Duodenal mucosa (tissue), 2 donors: ENCODE measurements at regions not wholly inside any gene's neighbourhood (a gene's known extent, or its start where the extent isn't known, plus 50 kb on each side); places are given as distances from the start of the nearest gene placed in this dataset.
"Not testable (repeated sequence)": the region's sequence is repeated elsewhere in the genome, so short reads cannot be mapped to it uniquely, and the experiment has no call there.

ENCODE experiments used
- H3K27ac ChIP-seq: one replicate; pipeline ENCODE4 v1.7.0; 2013; ENCODE audit warnings: low read depth, low read length
- H3K27me3 ChIP-seq, 2 donors: one replicate each; pipeline ENCODE4 v1.7.0; 2013; ENCODE audit warnings: low read length in 2 of 2, control low read depth in 1 of 2; ENCODE audit not compliant: insufficient read depth in 2 of 2, control insufficient read depth in 1 of 2
- H3K36me3 ChIP-seq, 2 donors: one replicate each; pipeline ENCODE4 v1.7.0; 2013; ENCODE audit warnings: low read length in 2 of 2, control low read depth in 1 of 2; ENCODE audit not compliant: insufficient read depth in 2 of 2, control insufficient read depth in 1 of 2
- H3K4me1 ChIP-seq, 2 donors: one replicate each; pipeline ENCODE4 v1.7.0; 2013; ENCODE audit warnings: low read length in 2 of 2, control low read depth in 1 of 2; ENCODE audit not compliant: insufficient read depth in 2 of 2, control insufficient read depth in 1 of 2
- H3K4me3 ChIP-seq, 2 donors: one replicate each; pipeline ENCODE4 v1.7.0; 2013; ENCODE audit warnings: low read length in 2 of 2, low read depth in 1 of 2
- H3K9ac ChIP-seq, 2 donors: one replicate each; pipeline ENCODE4 v1.7.0; 2013; ENCODE audit warnings: low read length in 2 of 2, low read depth in 1 of 2
- H3K9me3 ChIP-seq, 2 donors: one replicate each; pipeline ENCODE4 v1.7.0; 2013; ENCODE audit warnings: low read length in 2 of 2, control low read depth in 1 of 2; ENCODE audit not compliant: control insufficient read depth in 1 of 2

DNA sequence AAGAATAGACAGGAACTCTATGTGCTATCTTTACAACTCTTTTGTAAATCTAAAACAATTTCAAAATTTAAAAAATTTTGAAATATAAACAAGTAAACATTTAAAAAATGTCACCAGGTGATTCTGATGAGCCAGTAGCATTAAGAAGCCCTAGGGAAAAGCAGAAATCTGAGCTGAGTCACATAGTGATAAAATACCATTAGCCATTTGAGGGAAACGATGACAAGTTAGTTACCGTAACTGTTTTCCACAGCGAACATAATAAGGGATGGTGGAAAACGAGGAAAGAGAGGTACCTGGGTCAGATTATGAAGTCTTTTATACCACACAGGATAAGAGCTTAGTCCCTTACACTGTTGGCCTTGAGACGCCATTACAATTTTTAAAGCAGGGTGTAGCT lies 55.5 kb downstream of the PRR15 start:
- Histone ChIP-seq H3K9ac (no peak overlapping the region), H3K4me3 (no peak overlapping the region), H3K27me3 (no peaks in the 10 kb centered on the region), H3K27ac (no peak overlapping the region), H3K36me3 (no peaks in the 10 kb centered on the region), H3K9me3 (no peaks in the 10 kb centered on the region), H3K4me1 (no peaks in the 10 kb centered on the region)

DNA sequence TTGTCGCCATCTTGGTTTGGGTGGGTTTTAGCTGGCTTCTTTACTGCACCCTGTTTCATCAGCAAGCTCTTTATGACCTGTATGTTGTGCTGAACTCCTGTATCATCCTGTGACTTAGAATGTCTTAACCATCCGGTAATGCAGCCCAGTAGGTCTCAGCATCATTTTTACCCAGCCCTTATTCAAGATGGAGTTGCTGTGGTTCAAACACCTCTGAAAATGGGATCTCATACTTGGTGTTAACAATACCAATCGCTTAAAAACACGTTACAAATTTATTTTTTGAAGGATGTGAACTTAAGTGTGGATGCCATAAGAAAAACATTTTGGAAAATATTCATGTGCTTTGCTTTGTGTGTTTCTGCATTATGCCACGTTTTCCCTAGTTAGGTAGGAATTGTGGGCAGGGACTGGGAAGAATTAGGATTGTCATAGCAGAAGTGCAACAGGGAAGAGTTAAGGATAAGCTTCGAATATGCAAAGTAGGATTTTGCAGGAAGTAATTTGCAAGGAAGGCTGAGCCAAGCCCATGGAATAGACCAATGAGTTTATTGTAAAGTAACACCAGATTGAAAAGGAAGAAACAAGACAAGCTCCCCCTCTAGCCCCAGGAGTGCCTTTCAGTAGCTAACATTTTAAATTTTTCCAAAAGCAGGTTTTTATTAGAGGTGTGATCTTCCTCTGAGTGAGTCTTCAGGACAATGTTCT lies 56.4 kb downstream of the PRR15 start:
- Histone ChIP-seq H3K4me1 (no peaks in the 10 kb centered on the region), H3K36me3 (no peaks in the 10 kb centered on the region), H3K27me3 (no peaks in the 10 kb centered on the region), H3K9me3 (no peaks in the 10 kb centered on the region), H3K27ac (no peak overlapping the region), H3K4me3 (no peak overlapping the region), H3K9ac (no peak overlapping the region)

DNA sequence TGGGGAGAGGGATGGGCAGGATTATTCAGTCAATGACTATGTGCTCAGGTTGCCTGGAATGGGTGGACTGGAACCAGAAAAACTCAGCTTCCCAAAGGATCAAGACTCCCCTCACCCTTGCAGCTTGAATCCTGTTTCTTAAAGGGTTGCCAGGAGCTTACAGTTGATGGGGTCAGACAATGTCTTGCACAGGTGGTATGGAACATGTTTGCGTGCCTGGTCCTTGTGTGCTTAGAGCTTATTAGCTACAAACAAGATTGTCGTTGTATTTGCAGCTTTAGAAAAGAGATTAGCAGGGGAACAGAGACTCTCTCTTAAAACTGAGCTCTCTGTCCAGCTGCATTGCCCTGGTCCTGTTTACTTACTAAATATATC lies 56.9 kb downstream of the PRR15 start:
- no peaks in the 10 kb centered on the region for H3K9me3 ChIP-seq
- H3K36me3 ChIP-seq, result no peaks in the 10 kb centered on the region
- H3K27me3 ChIP-seq, result no peaks in the 10 kb centered on the region
- no peaks in the 10 kb centered on the region for H3K4me1 ChIP-seq
- H3K9ac ChIP-seq, result no peak overlapping the region
- no peak overlapping the region for H3K27ac ChIP-seq
- H3K4me3 ChIP-seq, result no peak overlapping the region

DNA sequence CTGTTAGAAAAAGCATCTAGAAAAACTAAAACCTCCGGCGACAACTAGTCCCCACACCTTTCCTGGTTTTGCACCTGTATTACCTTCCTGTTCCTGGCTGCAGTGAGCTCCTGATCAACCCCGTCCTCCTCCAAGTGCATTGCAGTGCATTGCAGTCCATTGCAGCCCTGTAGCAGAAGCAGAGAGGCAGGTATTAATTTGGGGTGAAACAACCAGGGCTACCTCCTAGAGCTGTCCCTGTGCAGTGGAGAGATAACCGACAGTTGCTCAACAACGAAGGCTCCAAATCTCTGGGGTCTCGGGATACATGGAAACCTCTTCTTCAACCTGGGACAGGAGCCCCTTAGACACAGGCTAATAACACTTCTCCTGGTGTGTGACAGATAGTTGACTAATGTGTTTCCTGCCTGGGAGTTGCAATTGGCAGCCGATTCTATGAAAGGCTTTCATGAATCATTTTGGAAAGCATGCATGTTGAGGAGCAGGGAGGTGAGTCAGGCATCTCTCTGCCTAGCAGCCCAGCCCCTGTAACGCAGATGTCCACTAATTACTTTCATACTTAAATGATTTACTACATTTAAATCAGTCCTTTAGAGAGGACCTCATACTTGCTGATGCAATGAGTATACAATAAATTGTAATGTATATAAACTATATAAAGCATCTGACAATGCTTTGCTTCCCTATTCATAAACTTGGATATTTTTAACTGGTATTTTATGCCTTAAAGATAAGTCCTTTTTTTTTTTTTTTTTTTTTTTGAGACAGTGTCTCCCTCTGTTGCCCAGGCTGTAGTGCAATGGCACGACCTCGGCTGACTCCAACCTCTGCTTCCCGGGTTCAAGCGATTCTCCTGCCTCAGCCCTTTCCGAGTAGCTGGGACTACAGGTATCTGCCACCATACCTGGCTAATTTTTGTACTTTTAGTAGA lies 59.0 kb downstream of the PRR15 start:
- H3K9me3 ChIP-seq, result no peaks in the 10 kb centered on the region
- no peaks in the 10 kb centered on the region for H3K4me1 ChIP-seq
- H3K4me3 ChIP-seq, result no peak overlapping the region
- no peaks in the 10 kb centered on the region for H3K36me3 ChIP-seq
- H3K27me3 ChIP-seq, result no peaks in the 10 kb centered on the region
- H3K9ac ChIP-seq, result no peak overlapping the region
- no peak overlapping the region for H3K27ac ChIP-seq

DNA sequence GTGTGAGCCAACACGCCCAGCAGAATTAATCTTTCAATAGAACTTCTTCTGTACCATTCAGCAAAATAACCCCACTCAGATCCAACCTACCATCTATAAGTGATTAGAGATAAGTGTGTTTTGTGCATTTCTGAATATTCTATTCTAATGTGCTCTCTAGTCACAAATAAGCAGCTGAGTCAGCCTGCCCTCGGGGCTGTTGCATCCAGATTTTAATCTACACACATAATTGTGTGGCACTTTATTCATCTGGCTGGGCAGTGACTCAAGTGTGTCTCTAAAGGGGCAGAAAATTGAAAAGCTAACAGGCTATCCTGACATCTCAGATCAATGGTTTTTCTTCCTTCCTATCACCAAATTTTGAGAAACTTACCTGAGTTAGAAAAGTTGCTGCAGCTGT lies 60.3 kb downstream of the PRR15 start:
- Histone ChIP-seq H3K9me3 (no peaks in the 10 kb centered on the region), H3K27me3 (no peaks in the 10 kb centered on the region), H3K9ac (no peak overlapping the region), H3K4me1 (no peaks in the 10 kb centered on the region), H3K36me3 (no peaks in the 10 kb centered on the region), H3K4me3 (no peak overlapping the region), H3K27ac (no peak overlapping the region)

DNA sequence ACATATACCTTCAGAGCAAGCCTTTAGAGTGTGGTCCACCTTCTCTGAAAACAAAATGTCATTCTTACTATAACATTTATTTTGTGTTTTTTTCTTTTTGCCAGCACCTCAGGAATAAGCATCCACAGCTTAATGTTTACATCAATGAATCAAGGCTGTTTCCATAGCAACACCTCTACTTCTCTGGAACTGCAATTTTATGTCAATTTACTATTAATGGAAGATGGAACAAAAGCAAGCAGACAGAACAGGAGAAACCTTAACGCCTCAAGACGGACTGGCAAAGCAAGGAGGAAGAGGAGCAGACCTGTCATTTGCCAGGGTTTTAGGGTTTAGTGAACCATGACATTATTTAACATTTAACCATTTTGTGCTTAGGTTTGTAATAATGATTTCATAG lies 63.1 kb downstream of the PRR15 start:
- Histone ChIP-seq H3K27ac (no peak overlapping the region), H3K4me3 (no peak overlapping the region), H3K9me3 (no peaks in the 10 kb centered on the region), H3K27me3 (no peaks in the 10 kb centered on the region), H3K9ac (no peak overlapping the region), H3K4me1 (no peaks in the 10 kb centered on the region), H3K36me3 (no peaks in the 10 kb centered on the region)

DNA sequence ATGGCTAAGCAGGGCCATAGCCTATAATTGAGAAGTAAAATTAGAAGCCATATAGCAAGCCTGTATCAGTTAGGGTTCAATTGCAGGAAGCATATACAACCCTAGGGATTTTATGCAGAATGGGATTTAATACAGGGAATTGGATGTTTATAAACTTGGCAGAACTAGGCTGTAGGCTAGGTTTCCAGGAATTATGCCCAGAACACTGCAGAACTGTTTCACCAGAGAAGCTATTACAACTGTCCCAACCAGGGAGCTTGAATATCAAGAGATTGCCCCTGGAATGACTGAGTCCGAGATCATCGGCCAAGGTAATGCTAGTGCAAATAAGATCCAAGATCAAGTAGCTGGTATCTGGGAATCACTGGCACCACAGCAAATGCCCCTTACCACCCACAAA lies 64.0 kb downstream of the PRR15 start:
- Histone ChIP-seq H3K9me3 (no peaks in the 10 kb centered on the region), H3K27me3 (no peaks in the 10 kb centered on the region), H3K4me1 (no peaks in the 10 kb centered on the region), H3K36me3 (no peaks in the 10 kb centered on the region), H3K4me3 (no peak overlapping the region), H3K9ac (no peak overlapping the region), H3K27ac (no peak overlapping the region)

DNA sequence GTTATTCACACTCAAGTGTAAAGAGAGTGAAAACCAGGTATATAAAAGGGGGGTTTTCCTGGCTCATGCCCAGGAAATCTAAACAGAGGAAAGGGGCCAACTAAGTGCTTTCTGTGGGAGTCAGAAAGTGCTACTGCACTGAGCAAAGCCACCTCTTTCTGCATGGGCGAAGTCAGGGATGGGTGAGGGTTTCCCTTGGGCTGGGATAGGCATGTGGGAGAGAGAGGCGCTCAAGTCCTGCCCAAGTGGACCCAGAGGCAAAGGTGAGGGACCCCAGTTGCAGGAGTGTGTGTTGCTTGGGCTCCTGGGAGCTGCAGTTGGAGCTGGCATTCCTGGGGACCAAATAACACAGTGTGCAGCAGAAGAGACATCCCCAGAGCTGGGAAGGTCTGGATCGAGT lies 65.9 kb downstream of the PRR15 start:
- Histone ChIP-seq H3K27ac (no peak overlapping the region), H3K36me3 (no peaks in the 10 kb centered on the region), H3K27me3 (no peaks in the 10 kb centered on the region), H3K4me1 (no peaks in the 10 kb centered on the region), H3K9ac (no peak overlapping the region), H3K4me3 (no peak overlapping the region), H3K9me3 (no peaks in the 10 kb centered on the region)

DNA sequence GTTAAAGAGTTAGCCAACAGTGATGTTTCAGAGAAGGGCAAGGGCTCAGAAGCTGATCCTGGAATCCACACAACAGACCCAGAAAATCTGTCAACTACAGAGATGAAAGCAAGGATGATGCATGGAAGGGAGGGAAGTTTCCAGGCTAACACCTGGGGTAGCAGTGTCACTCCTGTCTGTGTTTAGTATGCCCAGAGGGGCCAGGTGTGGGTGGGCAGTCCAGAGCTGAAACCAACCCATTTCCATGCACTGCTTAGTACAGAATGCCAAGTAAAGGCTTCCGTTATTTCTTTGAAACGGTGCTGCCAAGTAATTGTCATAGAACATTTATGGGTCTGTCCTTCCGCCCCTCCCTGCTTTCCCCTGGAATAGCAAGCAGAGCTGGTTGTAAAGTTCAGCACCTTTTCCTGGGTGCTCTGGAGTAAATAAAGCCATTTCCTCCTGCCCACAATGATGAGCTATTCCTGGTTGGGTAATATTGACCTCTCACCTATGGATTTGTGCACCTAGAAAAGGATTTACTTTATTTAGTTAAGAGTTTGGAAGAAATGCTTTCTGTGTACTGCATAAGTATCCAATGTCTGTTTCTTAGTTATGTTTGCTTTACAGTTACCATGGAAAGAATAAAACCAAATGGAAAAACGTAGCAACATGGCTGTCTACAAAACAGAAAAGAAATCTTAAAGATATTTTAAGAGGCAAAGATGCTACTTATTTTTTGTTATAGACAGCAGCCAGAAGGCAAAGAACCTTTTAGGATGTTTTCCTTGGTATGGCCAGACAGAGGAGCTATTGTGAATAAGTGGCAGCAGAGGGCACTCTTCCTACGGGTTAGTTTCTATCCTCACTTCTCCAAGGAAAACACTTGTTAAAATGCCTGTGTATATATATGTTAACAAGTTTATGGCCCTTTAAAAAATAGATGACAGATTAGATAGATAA lies 71.7 kb downstream of the PRR15 start:
- not testable (repeated sequence) for H3K9me3 ChIP-seq, H3K36me3 ChIP-seq, H3K4me1 ChIP-seq, H3K4me3 ChIP-seq, H3K9ac ChIP-seq, H3K27ac ChIP-seq, H3K27me3 ChIP-seq

DNA sequence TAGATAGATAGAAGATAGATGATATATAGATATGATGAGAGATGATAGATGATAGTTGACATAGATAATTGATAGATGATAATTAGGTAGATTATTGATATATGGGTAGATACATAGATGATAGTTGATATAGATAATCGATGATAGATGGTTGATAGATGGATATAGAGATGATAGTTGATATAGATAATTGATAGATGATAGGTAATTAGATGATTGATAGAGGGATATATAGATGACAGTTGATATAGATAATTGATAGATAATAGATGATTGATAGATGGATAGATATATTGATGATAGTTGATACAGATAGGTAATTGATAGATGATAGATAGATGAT lies 72.3 kb downstream of the PRR15 start:
- Histone ChIP-seq H3K9ac (no peak overlapping the region), H3K27ac (no peak overlapping the region), H3K36me3 (no peaks in the 10 kb centered on the region), H3K4me1 (no peaks in the 10 kb centered on the region), H3K9me3 (no peaks in the 10 kb centered on the region), H3K27me3 (no peaks in the 10 kb centered on the region), H3K4me3 (no peak overlapping the region)
